ENCODE measurements at regions not wholly inside any gene's neighbourhood (a gene's known extent, or its start where the extent isn't known, plus 50 kb on each side); places are given as distances from the start of the nearest gene placed in this dataset.

DNA sequence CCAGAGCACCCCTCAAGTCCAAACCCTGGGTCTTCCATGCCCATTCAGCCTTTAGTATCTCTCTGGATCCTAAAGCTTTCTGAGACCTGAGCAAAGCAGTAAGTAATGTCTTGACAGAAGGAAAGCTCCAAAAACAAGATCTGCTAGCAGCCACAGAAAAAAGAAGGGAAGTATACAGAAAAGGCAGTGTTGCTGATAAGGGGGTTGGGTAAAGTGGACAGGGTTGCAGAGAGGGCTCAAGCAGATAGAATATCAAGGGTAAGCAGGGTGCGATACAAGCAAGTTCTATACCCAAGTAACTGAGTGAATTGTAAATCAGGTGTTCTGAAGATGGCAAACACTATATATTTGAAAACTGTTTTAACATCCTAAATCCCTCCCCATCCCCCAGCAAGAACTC, 113.4 kb upstream of the CARMIL1 start (continued):
- TF ChIP-seq, protein P1, sequence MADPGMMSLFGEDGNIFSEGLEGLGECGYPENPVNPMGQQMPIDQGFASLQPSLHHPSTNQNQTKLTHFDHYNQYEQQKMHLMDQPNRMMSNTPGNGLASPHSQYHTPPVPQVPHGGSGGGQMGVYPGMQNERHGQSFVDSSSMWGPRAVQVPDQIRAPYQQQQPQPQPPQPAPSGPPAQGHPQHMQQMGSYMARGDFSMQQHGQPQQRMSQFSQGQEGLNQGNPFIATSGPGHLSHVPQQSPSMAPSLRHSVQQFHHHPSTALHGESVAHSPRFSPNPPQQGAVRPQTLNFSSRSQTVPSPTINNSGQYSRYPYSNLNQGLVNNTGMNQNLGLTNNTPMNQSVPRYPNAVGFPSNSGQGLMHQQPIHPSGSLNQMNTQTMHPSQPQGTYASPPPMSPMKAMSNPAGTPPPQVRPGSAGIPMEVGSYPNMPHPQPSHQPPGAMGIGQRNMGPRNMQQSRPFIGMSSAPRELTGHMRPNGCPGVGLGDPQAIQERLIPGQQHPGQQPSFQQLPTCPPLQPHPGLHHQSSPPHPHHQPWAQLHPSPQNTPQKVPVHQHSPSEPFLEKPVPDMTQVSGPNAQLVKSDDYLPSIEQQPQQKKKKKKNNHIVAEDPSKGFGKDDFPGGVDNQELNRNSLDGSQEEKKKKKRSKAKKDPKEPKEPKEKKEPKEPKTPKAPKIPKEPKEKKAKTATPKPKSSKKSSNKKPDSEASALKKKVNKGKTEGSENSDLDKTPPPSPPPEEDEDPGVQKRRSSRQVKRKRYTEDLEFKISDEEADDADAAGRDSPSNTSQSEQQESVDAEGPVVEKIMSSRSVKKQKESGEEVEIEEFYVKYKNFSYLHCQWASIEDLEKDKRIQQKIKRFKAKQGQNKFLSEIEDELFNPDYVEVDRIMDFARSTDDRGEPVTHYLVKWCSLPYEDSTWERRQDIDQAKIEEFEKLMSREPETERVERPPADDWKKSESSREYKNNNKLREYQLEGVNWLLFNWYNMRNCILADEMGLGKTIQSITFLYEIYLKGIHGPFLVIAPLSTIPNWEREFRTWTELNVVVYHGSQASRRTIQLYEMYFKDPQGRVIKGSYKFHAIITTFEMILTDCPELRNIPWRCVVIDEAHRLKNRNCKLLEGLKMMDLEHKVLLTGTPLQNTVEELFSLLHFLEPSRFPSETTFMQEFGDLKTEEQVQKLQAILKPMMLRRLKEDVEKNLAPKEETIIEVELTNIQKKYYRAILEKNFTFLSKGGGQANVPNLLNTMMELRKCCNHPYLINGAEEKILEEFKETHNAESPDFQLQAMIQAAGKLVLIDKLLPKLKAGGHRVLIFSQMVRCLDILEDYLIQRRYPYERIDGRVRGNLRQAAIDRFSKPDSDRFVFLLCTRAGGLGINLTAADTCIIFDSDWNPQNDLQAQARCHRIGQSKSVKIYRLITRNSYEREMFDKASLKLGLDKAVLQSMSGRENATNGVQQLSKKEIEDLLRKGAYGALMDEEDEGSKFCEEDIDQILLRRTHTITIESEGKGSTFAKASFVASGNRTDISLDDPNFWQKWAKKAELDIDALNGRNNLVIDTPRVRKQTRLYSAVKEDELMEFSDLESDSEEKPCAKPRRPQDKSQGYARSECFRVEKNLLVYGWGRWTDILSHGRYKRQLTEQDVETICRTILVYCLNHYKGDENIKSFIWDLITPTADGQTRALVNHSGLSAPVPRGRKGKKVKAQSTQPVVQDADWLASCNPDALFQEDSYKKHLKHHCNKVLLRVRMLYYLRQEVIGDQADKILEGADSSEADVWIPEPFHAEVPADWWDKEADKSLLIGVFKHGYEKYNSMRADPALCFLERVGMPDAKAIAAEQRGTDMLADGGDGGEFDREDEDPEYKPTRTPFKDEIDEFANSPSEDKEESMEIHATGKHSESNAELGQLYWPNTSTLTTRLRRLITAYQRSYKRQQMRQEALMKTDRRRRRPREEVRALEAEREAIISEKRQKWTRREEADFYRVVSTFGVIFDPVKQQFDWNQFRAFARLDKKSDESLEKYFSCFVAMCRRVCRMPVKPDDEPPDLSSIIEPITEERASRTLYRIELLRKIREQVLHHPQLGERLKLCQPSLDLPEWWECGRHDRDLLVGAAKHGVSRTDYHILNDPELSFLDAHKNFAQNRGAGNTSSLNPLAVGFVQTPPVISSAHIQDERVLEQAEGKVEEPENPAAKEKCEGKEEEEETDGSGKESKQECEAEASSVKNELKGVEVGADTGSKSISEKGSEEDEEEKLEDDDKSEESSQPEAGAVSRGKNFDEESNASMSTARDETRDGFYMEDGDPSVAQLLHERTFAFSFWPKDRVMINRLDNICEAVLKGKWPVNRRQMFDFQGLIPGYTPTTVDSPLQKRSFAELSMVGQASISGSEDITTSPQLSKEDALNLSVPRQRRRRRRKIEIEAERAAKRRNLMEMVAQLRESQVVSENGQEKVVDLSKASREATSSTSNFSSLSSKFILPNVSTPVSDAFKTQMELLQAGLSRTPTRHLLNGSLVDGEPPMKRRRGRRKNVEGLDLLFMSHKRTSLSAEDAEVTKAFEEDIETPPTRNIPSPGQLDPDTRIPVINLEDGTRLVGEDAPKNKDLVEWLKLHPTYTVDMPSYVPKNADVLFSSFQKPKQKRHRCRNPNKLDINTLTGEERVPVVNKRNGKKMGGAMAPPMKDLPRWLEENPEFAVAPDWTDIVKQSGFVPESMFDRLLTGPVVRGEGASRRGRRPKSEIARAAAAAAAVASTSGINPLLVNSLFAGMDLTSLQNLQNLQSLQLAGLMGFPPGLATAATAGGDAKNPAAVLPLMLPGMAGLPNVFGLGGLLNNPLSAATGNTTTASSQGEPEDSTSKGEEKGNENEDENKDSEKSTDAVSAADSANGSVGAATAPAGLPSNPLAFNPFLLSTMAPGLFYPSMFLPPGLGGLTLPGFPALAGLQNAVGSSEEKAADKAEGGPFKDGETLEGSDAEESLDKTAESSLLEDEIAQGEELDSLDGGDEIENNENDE (IDR thresholded peaks at IDR 0.05; ENCODE audit: insufficient replicate concordance, low read length), result no peak
- no peak for TF ChIP-seq PHF8 (conservative IDR thresholded peaks at IDR 0.05; ENCODE audit: low read depth, low read length)

All from H1 (cell line).